Muscle of leg (tissue), 3 donors: ENCODE measurements at regions not wholly inside any gene's neighbourhood (a gene's known extent, or its start where the extent isn't known, plus 50 kb on each side); places are given as distances from the start of the nearest gene placed in this dataset.

Source experiments
- DNase-seq: peaks from one replicate; pipeline ENCODE4 v3.0.0; 2013
- H3K27ac ChIP-seq: one replicate; pipeline ENCODE4 v1.5.1; 2013; ENCODE audit warnings: mild to moderate bottlenecking, low read length, control low read depth
- H3K27me3 ChIP-seq: one replicate; pipeline ENCODE4 v1.6.1; 2013; ENCODE audit warnings: low read length; ENCODE audit not compliant: control insufficient read depth, insufficient read depth
- H3K36me3 ChIP-seq: one replicate; pipeline ENCODE4 v1.6.1; 2013; ENCODE audit warnings: low read length; ENCODE audit not compliant: control insufficient read depth, insufficient read depth
- H3K4me1 ChIP-seq: one replicate; pipeline ENCODE4 v1.6.1; 2013; ENCODE audit warnings: low read length; ENCODE audit not compliant: control insufficient read depth, insufficient read depth
- H3K4me3 ChIP-seq: one replicate; pipeline ENCODE4 v1.5.1; 2013; ENCODE audit warnings: low read length, control low read depth
- H3K9me3 ChIP-seq: replicated peaks from 2 replicates; pipeline ENCODE4 v1.6.1; 2013; ENCODE audit warnings: low read depth, low read length; ENCODE audit not compliant: control insufficient read depth
- WGBS: methylation state at CpG from one replicate; pipeline ENCODE4 v1.1.5; 2013; ENCODE audit warnings: missing lambda C conversion rate; ENCODE audit not compliant: insufficient coverage; 5-methylcytosine and 5-hydroxymethylcytosine counted together

DNA sequence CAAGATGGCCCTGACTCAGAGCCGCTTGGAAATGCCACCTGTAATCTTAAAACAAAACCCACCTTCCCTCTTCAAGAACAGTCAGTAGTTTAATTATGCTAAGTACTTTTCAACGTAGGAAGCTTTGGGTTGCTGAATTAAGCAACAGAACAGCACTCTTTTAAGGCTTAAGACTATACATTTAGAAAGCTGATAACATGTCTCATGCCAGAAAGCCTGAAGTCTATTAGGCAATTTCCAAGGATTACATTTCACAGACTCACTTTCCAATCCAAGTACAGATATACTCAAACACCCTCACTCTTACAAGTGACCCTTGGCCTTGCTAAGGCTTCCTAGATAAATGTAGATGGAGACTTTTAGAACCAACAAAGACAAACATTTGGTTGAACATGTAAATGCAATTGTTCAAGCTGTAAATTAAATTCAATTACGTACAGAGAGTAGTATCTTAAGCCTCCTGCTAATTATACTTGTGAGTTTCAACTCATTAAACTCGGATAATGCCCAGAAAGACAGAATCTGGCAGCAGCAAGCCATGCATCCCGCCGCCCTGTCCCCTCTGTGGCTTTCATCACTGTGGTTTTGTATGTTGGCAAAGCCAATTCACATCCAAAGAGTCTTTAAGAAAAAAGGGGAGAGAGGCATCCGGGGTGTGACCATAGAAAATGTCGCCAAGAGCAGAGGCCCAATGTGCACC is 283.1 kb upstream of the NRP1 start:
- no peak for DNase-seq
- Histone ChIP-seq H3K36me3 (no peaks in the 10 kb centered on the region), H3K4me1 (peaks cover 8% of the 10 kb centered on the region), H3K9me3 (no peaks in the 10 kb centered on the region), H3K27ac (no peak overlapping the region), H3K27me3 (no peaks in the 10 kb centered on the region), H3K4me3 (no peak overlapping the region)
- WGBS: no CpG with 5 or more reads among the region's 8 CpGs

DNA sequence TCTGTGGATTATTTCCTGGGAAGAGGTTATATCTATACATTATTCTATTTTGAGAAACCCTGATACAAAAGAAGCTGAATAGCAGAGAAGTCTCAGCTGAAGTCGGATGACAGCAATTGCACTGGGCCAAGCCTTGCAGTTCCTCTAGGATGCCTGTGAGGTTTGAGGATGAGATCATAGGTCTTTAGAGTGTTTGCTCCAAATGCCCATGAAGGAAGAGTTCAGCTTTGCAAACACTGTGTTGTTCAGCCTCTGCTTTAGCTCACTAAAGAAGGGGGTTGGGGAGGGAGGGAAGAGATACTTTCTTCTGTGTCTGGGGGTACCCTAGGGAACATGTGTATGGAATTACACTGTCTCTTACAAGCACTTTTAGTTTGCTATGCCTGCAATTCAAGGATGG is 282.5 kb upstream of the NRP1 start:
- Histone ChIP-seq H3K9me3 (peaks cover 2% of the 10 kb centered on the region), H3K27ac (no peak overlapping the region), H3K4me1 (peaks cover 8% of the 10 kb centered on the region), H3K27me3 (no peaks in the 10 kb centered on the region), H3K4me3 (no peak overlapping the region), H3K36me3 (no peaks in the 10 kb centered on the region)
- DNase-seq: peak; percentile 63
- 0% methylated on average over 1 of the region's 1 CpG for WGBS

DNA sequence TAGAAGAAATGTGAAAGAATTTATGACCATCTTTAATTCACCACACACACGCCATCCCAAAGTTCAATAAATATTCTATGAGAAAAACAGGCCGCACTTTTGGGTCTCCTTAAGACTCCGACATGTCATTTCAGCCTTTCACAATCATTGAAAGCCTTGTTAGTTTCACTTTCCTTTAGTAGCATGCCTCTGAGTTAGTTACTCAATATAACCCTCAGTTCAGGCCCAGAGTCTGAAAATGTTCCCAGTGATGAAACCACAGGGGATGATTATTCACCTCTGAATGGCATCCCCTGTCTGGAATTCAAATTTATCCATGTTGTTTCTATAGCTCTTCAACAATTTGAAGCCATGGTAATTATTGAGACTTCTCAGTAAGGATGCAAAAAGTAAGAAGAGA is 278.1 kb upstream of the NRP1 start:
- Histone ChIP-seq H3K4me3 (no peak overlapping the region), H3K4me1 (peaks cover 5% of the 10 kb centered on the region), H3K9me3 (peaks cover 7% of the 10 kb centered on the region), H3K36me3 (no peaks in the 10 kb centered on the region), H3K27ac (no peak overlapping the region), H3K27me3 (no peaks in the 10 kb centered on the region)
- DNase-seq: peak; percentile 56
- WGBS: 100% methylated on average over 2 of the region's 3 CpGs

- no peaks in the 10 kb centered on the region for H3K36me3 ChIP-seq
- DNase-seq: no peak
- WGBS: no CpG with 5 or more reads among the region's 1 CpG
- peaks cover 7% of the 10 kb centered on the region for H3K9me3 ChIP-seq
- no peak overlapping the region for H3K27ac ChIP-seq
- H3K4me1 ChIP-seq: peaks cover 3% of the 10 kb centered on the region
- no peaks in the 10 kb centered on the region for H3K27me3 ChIP-seq
- no peak overlapping the region for H3K4me3 ChIP-seq
Measured at GRCh38 chr10:33612116-33612515, 277.6 kb upstream of the NRP1 start.

GRCh38 chr10:33611423-33611822 is 277.0 kb upstream of the NRP1 start:
- DNase-seq: no peak
- H3K9me3 ChIP-seq: peaks cover 7% of the 10 kb centered on the region
- H3K4me3 ChIP-seq: no peak overlapping the region
- no peaks in the 10 kb centered on the region for H3K4me1 ChIP-seq
- no peaks in the 10 kb centered on the region for H3K27me3 ChIP-seq
- no CpG with 5 or more reads among the region's 1 CpG for WGBS
- no peak overlapping the region for H3K27ac ChIP-seq
- H3K36me3 ChIP-seq: no peaks in the 10 kb centered on the region

DNA sequence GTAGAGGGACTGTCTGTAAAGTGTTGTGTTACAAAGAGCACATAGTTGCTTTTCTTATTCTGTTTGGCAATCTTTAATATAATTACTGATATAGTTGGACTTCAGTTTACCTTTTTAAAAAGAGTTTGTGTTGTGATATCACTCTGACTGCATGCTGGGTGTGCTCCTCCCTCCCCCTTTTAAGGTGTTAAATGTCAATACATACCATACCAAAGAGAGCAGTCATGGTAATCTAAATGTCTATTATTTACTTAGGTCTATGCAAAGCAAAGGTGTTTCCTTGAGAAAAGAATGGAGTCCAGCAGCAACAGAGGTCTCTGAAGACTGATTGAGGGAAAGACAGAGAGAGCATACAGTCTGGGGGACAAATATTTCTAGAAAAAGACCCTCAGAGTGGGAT is 275.1 kb upstream of the NRP1 start:
- Histone ChIP-seq H3K27me3 (no peaks in the 10 kb centered on the region), H3K36me3 (no peaks in the 10 kb centered on the region), H3K9me3 (peaks cover 7% of the 10 kb centered on the region), H3K4me1 (no peaks in the 10 kb centered on the region), H3K4me3 (no peak overlapping the region), H3K27ac (no peak overlapping the region)
- no peak for DNase-seq

GRCh38 chr10:33602278-33602677 is 267.8 kb upstream of the NRP1 start:
- no peaks in the 10 kb centered on the region for H3K27me3 ChIP-seq
- DNase-seq: no peak
- H3K4me3 ChIP-seq: no peak overlapping the region
- no CpG with 5 or more reads among the region's 1 CpG for WGBS
- no peaks in the 10 kb centered on the region for H3K36me3 ChIP-seq
- no peak overlapping the region for H3K27ac ChIP-seq
- no peaks in the 10 kb centered on the region for H3K4me1 ChIP-seq
- H3K9me3 ChIP-seq: peaks cover 2% of the 10 kb centered on the region

GRCh38 chr10:33600381-33600780 is 265.9 kb upstream of the NRP1 start:
- Histone ChIP-seq H3K4me1 (no peaks in the 10 kb centered on the region), H3K4me3 (no peak overlapping the region), H3K27me3 (no peaks in the 10 kb centered on the region), H3K36me3 (no peaks in the 10 kb centered on the region), H3K9me3 (peaks cover 2% of the 10 kb centered on the region), H3K27ac (no peak overlapping the region)
- no peak for DNase-seq
- 100% methylated on average over 1 of the region's 3 CpGs for WGBS

DNA sequence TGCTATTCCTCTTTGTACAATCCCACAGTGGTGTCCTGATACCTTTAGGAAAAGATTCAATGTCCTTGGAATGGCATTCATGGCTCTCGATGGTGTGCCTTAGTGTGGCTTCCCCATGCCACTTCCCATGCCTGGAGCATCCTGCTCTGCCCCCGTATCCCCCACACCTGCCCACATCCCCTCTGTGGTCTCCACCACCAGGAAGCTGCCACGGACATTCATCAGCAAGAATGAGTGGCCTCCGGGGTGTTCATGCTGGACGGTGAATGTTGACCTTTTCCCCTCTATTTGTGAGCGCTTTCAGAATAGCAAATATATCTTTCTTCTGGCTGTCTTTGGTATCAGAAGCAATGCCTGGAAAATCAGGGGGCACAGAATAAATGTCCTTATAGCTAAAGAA is 262.0 kb upstream of the NRP1 start:
- no peak overlapping the region for H3K27ac ChIP-seq
- no peaks in the 10 kb centered on the region for H3K4me1 ChIP-seq
- peaks cover 2% of the 10 kb centered on the region for H3K9me3 ChIP-seq
- no peaks in the 10 kb centered on the region for H3K36me3 ChIP-seq
- no peak overlapping the region for H3K4me3 ChIP-seq
- H3K27me3 ChIP-seq: no peaks in the 10 kb centered on the region
- no CpG with 5 or more reads among the region's 6 CpGs for WGBS
- DNase-seq: no peak

DNA sequence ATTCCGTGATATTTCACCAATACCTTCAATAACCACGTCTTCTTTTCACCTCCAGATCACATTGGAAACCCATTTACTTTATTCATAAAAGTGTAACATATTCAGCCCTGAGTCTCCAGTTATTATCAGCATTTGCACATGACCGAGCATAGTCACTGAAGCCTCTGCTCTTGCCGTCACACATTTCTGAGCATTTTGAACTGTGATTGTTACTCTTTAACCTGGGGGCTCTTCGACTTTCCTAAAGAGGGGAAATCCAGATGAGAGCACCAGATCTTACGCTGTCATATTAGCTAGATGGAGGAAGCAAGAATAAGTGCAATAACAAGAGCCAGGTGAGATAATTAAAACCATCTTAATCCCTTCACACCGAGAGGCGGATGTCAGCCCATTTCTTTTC is 260.0 kb upstream of the NRP1 start:
- 70% methylated on average over 4 of the region's 8 CpGs for WGBS
- no peaks in the 10 kb centered on the region for H3K27me3 ChIP-seq
- H3K27ac ChIP-seq: no peak overlapping the region

More for the DNA sequence above, 260.0 kb upstream of the NRP1 start:
- Histone ChIP-seq H3K9me3 (peaks cover under 1% of the 10 kb centered on the region), H3K4me1 (no peaks in the 10 kb centered on the region), H3K4me3 (no peak overlapping the region), H3K36me3 (no peaks in the 10 kb centered on the region)
- no peak for DNase-seq
